Panc1 (cell line): ENCODE measurements at regions not wholly inside any gene's neighbourhood (a gene's known extent, or its start where the extent isn't known, plus 50 kb on each side); places are given as distances from the start of the nearest gene placed in this dataset.

Experiments used
- POLR2AphosphoS5 ChIP-seq: IDR thresholded peaks from 2 replicates; pipeline ENCODE4 v1.6.1; 2012; ENCODE audit warnings: mild to moderate bottlenecking, low read depth, low read length, moderate library complexity
- REST ChIP-seq, 2 experiments: IDR thresholded peaks; 2 replicates each; pipeline ENCODE4 v1.6.1; 2011 to 2012; ENCODE audit warnings: low read depth in 2 of 2, control low read depth in 1 of 2, low read length in 1 of 2, mild to moderate bottlenecking in 1 of 2, moderate library complexity in 1 of 2; ENCODE audit not compliant: insufficient read depth in 1 of 2
- SIN3A ChIP-seq: IDR thresholded peaks from 2 replicates; pipeline ENCODE4 v1.6.1; 2012; ENCODE audit warnings: low read depth, mild to moderate bottlenecking, low read length, moderate library complexity, borderline replicate concordance; ENCODE audit not compliant: insufficient read depth
- TCF7L2 ChIP-seq: IDR thresholded peaks from 2 replicates; pipeline ENCODE4 v1.6.1; 2011; ENCODE audit warnings: mild to moderate bottlenecking, low read depth, low read length, inconsistent platforms
- TF ChIP-seq, protein P1 (sequence below): fragments of 450-650 bp; IDR thresholded peaks from 2 replicates; pipeline ENCODE4 v1.5.1; 2017; ENCODE audit warnings: mild to moderate bottlenecking

GRCh38 chr20:50340541-50340940 is 149.9 kb downstream of the CEBPB start:
- TF ChIP-seq, protein P1, sequence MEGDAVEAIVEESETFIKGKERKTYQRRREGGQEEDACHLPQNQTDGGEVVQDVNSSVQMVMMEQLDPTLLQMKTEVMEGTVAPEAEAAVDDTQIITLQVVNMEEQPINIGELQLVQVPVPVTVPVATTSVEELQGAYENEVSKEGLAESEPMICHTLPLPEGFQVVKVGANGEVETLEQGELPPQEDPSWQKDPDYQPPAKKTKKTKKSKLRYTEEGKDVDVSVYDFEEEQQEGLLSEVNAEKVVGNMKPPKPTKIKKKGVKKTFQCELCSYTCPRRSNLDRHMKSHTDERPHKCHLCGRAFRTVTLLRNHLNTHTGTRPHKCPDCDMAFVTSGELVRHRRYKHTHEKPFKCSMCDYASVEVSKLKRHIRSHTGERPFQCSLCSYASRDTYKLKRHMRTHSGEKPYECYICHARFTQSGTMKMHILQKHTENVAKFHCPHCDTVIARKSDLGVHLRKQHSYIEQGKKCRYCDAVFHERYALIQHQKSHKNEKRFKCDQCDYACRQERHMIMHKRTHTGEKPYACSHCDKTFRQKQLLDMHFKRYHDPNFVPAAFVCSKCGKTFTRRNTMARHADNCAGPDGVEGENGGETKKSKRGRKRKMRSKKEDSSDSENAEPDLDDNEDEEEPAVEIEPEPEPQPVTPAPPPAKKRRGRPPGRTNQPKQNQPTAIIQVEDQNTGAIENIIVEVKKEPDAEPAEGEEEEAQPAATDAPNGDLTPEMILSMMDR, result no peak
- TF ChIP-seq REST (IDR thresholded peaks at IDR 0.05; ENCODE audit: insufficient read depth in 1 of 2, low read depth in 2 of 2, low read length in 1 of 2) (no peak), POLR2AphosphoS5 (no peak), TCF7L2 (no peak), SIN3A (no peak)
